ENCODE measurements at regions not wholly inside any gene's neighbourhood (a gene's known extent, or its start where the extent isn't known, plus 50 kb on each side); places are given as distances from the start of the nearest gene placed in this dataset.
"Not testable (repeated sequence)": the region's sequence is repeated elsewhere in the genome, so short reads cannot be mapped to it uniquely, and the experiment has no call there.

- peaks cover 5% of the 10 kb centered on the region for H3K9me3 Mint-ChIP-seq
- H3K27ac Mint-ChIP-seq = no peak overlapping the region
- H3K36me3 Mint-ChIP-seq = no peaks in the 10 kb centered on the region
- H3K4me1 Mint-ChIP-seq = no peaks in the 10 kb centered on the region
- no peak for ATAC-seq
- H3K4me3 Mint-ChIP-seq = no peak overlapping the region
- no peaks in the 10 kb centered on the region for H3K27me3 Mint-ChIP-seq
Observed at GRCh38 chrX:113400193-113400704, 559.6 kb upstream of the AMOT start.

- Mint-ChIP-seq H3K27me3 (no peaks in the 10 kb centered on the region), H3K4me1 (no peaks in the 10 kb centered on the region), H3K9me3 (peaks cover 5% of the 10 kb centered on the region)
Observed at GRCh38 chrX:113399506-113400192, 559.0 kb upstream of the AMOT start.

GRCh38 chrX:113392355-113392754, 551.7 kb upstream of the AMOT start:
- Mint-ChIP-seq H3K27ac (no peak overlapping the region), H3K36me3 (no peaks in the 10 kb centered on the region), H3K9me3 (no peaks in the 10 kb centered on the region), H3K4me3 (no peak overlapping the region), H3K27me3 (no peaks in the 10 kb centered on the region), H3K4me1 (no peaks in the 10 kb centered on the region)
- no peak for ATAC-seq

More at GRCh38 chrX:113399506-113400192, 559.0 kb upstream of the AMOT start:
- H3K4me3 Mint-ChIP-seq = no peak overlapping the region
- no peak overlapping the region for H3K27ac Mint-ChIP-seq
- ATAC-seq = no peak
- H3K36me3 Mint-ChIP-seq = no peaks in the 10 kb centered on the region

- no peak overlapping the region for H3K4me3 Mint-ChIP-seq
- no peak for ATAC-seq
- no peaks in the 10 kb centered on the region for H3K27me3 Mint-ChIP-seq
- no peaks in the 10 kb centered on the region for H3K9me3 Mint-ChIP-seq
- H3K27ac Mint-ChIP-seq = no peak overlapping the region
- H3K36me3 Mint-ChIP-seq = no peaks in the 10 kb centered on the region
- no peaks in the 10 kb centered on the region for H3K4me1 Mint-ChIP-seq
Observed at GRCh38 chrX:113391875-113392274, 551.2 kb upstream of the AMOT start.

- Mint-ChIP-seq H3K27ac (no peak overlapping the region), H3K4me3 (no peak overlapping the region), H3K4me1 (no peaks in the 10 kb centered on the region), H3K36me3 (no peaks in the 10 kb centered on the region), H3K27me3 (no peaks in the 10 kb centered on the region), H3K9me3 (no peaks in the 10 kb centered on the region)
- no peak for ATAC-seq
Observed at GRCh38 chrX:113390531-113390930, 549.9 kb upstream of the AMOT start.

- H3K4me3 Mint-ChIP-seq = no peak overlapping the region
- no peak overlapping the region for H3K27ac Mint-ChIP-seq
- ATAC-seq = no peak
- no peaks in the 10 kb centered on the region for H3K36me3 Mint-ChIP-seq
- H3K4me1 Mint-ChIP-seq = no peaks in the 10 kb centered on the region
- no peaks in the 10 kb centered on the region for H3K27me3 Mint-ChIP-seq
- H3K9me3 Mint-ChIP-seq = no peaks in the 10 kb centered on the region
Observed at GRCh38 chrX:113389846-113390245, 549.2 kb upstream of the AMOT start.

GRCh38 chrX:113384628-113385027, 544.0 kb upstream of the AMOT start:
- no peaks in the 10 kb centered on the region for H3K4me1 Mint-ChIP-seq
- no peak for ATAC-seq
- H3K27me3 Mint-ChIP-seq = no peaks in the 10 kb centered on the region
- H3K9me3 Mint-ChIP-seq = peaks cover 4% of the 10 kb centered on the region
- no peak overlapping the region for H3K4me3 Mint-ChIP-seq
- H3K27ac Mint-ChIP-seq = no peak overlapping the region
- H3K36me3 Mint-ChIP-seq = no peaks in the 10 kb centered on the region

- H3K27me3 Mint-ChIP-seq, H3K9me3 Mint-ChIP-seq, ATAC-seq, H3K4me3 Mint-ChIP-seq, H3K4me1 Mint-ChIP-seq, H3K36me3 Mint-ChIP-seq, H3K27ac Mint-ChIP-seq: not testable (repeated sequence)
Observed at GRCh38 chrX:113373421-113373820, 532.8 kb upstream of the AMOT start.

GRCh38 chrX:113370006-113370405, 529.4 kb upstream of the AMOT start:
- no peak for ATAC-seq
- no peaks in the 10 kb centered on the region for H3K4me1 Mint-ChIP-seq
- no peak overlapping the region for H3K27ac Mint-ChIP-seq
- no peaks in the 10 kb centered on the region for H3K9me3 Mint-ChIP-seq
- no peaks in the 10 kb centered on the region for H3K27me3 Mint-ChIP-seq
- H3K4me3 Mint-ChIP-seq = no peak overlapping the region
- no peaks in the 10 kb centered on the region for H3K36me3 Mint-ChIP-seq

- Mint-ChIP-seq H3K9me3 (no peaks in the 10 kb centered on the region), H3K27ac (no peak overlapping the region), H3K36me3 (peaks cover 2% of the 10 kb centered on the region), H3K27me3 (no peaks in the 10 kb centered on the region), H3K4me3 (no peak overlapping the region), H3K4me1 (no peaks in the 10 kb centered on the region)
- ATAC-seq = no peak
Observed at GRCh38 chrX:113369056-113369455, 528.4 kb upstream of the AMOT start.

GRCh38 chrX:113353134-113353533, 512.5 kb upstream of the AMOT start:
- Mint-ChIP-seq H3K27ac (no peak overlapping the region), H3K4me1 (no peaks in the 10 kb centered on the region), H3K36me3 (no peaks in the 10 kb centered on the region), H3K9me3 (no peaks in the 10 kb centered on the region), H3K4me3 (no peak overlapping the region), H3K27me3 (no peaks in the 10 kb centered on the region)
- ATAC-seq = no peak

GRCh38 chrX:113330416-113330815, 489.8 kb upstream of the AMOT start:
- no peaks in the 10 kb centered on the region for H3K9me3 Mint-ChIP-seq
- H3K27me3 Mint-ChIP-seq = no peaks in the 10 kb centered on the region
- H3K27ac Mint-ChIP-seq = no peak overlapping the region
- ATAC-seq = no peak
- H3K4me3 Mint-ChIP-seq = no peak overlapping the region
- H3K4me1 Mint-ChIP-seq = no peaks in the 10 kb centered on the region
- H3K36me3 Mint-ChIP-seq = no peaks in the 10 kb centered on the region

- no peaks in the 10 kb centered on the region for H3K4me1 Mint-ChIP-seq
- ATAC-seq = no peak
- H3K4me3 Mint-ChIP-seq = no peak overlapping the region
- H3K27ac Mint-ChIP-seq = no peak overlapping the region
- no peaks in the 10 kb centered on the region for H3K27me3 Mint-ChIP-seq
- no peaks in the 10 kb centered on the region for H3K36me3 Mint-ChIP-seq
- no peaks in the 10 kb centered on the region for H3K9me3 Mint-ChIP-seq
Observed at GRCh38 chrX:113315927-113316326, 475.3 kb upstream of the AMOT start.

GRCh38 chrX:113305496-113305895, 464.9 kb upstream of the AMOT start:
- Mint-ChIP-seq H3K36me3 (no peaks in the 10 kb centered on the region), H3K4me3 (no peak overlapping the region), H3K27ac (no peak overlapping the region), H3K27me3 (no peaks in the 10 kb centered on the region), H3K9me3 (no peaks in the 10 kb centered on the region), H3K4me1 (no peaks in the 10 kb centered on the region)
- no peak for ATAC-seq

- H3K36me3 Mint-ChIP-seq = no peaks in the 10 kb centered on the region
- no peak overlapping the region for H3K27ac Mint-ChIP-seq
- no peaks in the 10 kb centered on the region for H3K27me3 Mint-ChIP-seq
- H3K4me1 Mint-ChIP-seq = no peaks in the 10 kb centered on the region
- peaks cover 5% of the 10 kb centered on the region for H3K9me3 Mint-ChIP-seq
- H3K4me3 Mint-ChIP-seq = no peak overlapping the region
- ATAC-seq = no peak
Observed at GRCh38 chrX:113300580-113300979, 459.9 kb upstream of the AMOT start.

GRCh38 chrX:113297437-113297836, 456.8 kb upstream of the AMOT start:
- ATAC-seq = no peak
- H3K27me3 Mint-ChIP-seq = no peaks in the 10 kb centered on the region
- no peaks in the 10 kb centered on the region for H3K36me3 Mint-ChIP-seq
- H3K9me3 Mint-ChIP-seq = peaks cover 5% of the 10 kb centered on the region
- H3K27ac Mint-ChIP-seq = no peak overlapping the region
- H3K4me1 Mint-ChIP-seq = no peaks in the 10 kb centered on the region
- no peak overlapping the region for H3K4me3 Mint-ChIP-seq
